ENCODE measurements at regions not wholly inside any gene's neighbourhood (a gene's known extent, or its start where the extent isn't known, plus 50 kb on each side); places are given as distances from the start of the nearest gene placed in this dataset.
A peak's percentile ranks its signal among the peaks of the same experiment; 100 is the strongest.

DNA sequence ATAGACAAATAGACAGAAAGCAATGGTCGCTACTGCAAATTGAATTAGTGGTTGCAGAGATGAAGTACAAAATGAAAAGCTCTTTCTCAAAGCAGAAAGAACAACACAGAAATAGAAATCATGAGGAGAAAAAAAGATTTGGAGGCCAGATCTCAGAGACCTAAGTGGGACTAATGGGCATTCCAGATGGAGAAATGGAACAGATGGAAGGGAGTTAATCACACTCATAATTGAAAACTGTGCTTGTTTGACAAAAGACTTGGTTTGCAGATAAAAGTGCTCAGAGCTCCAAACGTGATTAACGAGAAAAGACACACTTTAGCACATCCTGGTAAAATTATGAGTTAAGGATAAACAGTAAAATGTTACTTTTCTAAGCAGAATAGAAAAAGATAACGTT lies 58.1 kb upstream of the SNRPB2 start:
- H3K27ac ChIP-seq: no peak overlapping the region
- no peak overlapping the region for H3K4me3 ChIP-seq
- H3K4me1 ChIP-seq: no peaks in the 10 kb centered on the region
- no peak for ATAC-seq
- no peak for DNase-seq (ENCODE audit: low read depth in 1 of 2, low spot score in 1 of 2)
- H3K9me3 ChIP-seq: peaks cover 7% of the 10 kb centered on the region; the same call in 1 of the 3 replicates
- FAIRE-seq: no peak
- TF ChIP-seq NFE2L2 (conservative IDR thresholded peaks at IDR 0.05; ENCODE audit: low read length): no peak
- H3K4me2 ChIP-seq: no peak overlapping the region
- POLR2A ChIA-PET: no interaction called here
- CTCF ChIA-PET: interaction anchor here (0.6 kb wide), 2 partner anchors 22 to 818 kb away, joined by 3 read pairs; no protein-coding TSS in a partner anchor
- WGBS (ENCODE audit: missing lambda C conversion rate): 6% methylated on average over 4 of the region's 4 CpGs

GRCh38 chr20:16666272-16666671 lies 63.6 kb upstream of the SNRPB2 start:
- no peak for ATAC-seq
- FAIRE-seq: no peak
- CTCF ChIA-PET: interaction anchor here (0.7 kb wide), 1 partner anchor 79 kb away, joined by 3 read pairs; no protein-coding TSS in a partner anchor
- POLR2A ChIA-PET: no interaction called here
- 13% methylated on average over 3 of the region's 3 CpGs for whole genome bisulfite sequencing (ENCODE audit: missing lambda C conversion rate)
- no peak overlapping the region for H3K4me3 ChIP-seq
- H3K4me1 ChIP-seq: no peaks in the 10 kb centered on the region
- H3K27ac ChIP-seq: no peak overlapping the region
- H3K4me2 ChIP-seq: no peak overlapping the region
- DNase-seq (ENCODE audit: low read depth in 1 of 2, low spot score in 1 of 2): peak in 1 of 2 experiments; percentile 23
- H3K9me3 ChIP-seq: no peaks in the 10 kb centered on the region; the same call in 2 of the 3 replicates
- TF ChIP-seq, protein P1, sequence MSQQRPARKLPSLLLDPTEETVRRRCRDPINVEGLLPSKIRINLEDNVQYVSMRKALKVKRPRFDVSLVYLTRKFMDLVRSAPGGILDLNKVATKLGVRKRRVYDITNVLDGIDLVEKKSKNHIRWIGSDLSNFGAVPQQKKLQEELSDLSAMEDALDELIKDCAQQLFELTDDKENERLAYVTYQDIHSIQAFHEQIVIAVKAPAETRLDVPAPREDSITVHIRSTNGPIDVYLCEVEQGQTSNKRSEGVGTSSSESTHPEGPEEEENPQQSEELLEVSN (IDR thresholded peaks at IDR 0.05; ENCODE audit: borderline replicate concordance, low read depth): no peak
- no peak for TF ChIP-seq HMGXB4 (CRISPR knock-in tag; IDR thresholded peaks at IDR 0.05; ENCODE audit: borderline replicate concordance)
- no peak for TF ChIP-seq MAX (IDR thresholded peaks at IDR 0.05)
- TF ChIP-seq, protein P2, sequence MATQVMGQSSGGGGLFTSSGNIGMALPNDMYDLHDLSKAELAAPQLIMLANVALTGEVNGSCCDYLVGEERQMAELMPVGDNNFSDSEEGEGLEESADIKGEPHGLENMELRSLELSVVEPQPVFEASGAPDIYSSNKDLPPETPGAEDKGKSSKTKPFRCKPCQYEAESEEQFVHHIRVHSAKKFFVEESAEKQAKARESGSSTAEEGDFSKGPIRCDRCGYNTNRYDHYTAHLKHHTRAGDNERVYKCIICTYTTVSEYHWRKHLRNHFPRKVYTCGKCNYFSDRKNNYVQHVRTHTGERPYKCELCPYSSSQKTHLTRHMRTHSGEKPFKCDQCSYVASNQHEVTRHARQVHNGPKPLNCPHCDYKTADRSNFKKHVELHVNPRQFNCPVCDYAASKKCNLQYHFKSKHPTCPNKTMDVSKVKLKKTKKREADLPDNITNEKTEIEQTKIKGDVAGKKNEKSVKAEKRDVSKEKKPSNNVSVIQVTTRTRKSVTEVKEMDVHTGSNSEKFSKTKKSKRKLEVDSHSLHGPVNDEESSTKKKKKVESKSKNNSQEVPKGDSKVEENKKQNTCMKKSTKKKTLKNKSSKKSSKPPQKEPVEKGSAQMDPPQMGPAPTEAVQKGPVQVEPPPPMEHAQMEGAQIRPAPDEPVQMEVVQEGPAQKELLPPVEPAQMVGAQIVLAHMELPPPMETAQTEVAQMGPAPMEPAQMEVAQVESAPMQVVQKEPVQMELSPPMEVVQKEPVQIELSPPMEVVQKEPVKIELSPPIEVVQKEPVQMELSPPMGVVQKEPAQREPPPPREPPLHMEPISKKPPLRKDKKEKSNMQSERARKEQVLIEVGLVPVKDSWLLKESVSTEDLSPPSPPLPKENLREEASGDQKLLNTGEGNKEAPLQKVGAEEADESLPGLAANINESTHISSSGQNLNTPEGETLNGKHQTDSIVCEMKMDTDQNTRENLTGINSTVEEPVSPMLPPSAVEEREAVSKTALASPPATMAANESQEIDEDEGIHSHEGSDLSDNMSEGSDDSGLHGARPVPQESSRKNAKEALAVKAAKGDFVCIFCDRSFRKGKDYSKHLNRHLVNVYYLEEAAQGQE (IDR thresholded peaks at IDR 0.05): no peak
- no peak for TF ChIP-seq FOSB (CRISPR knock-in tag; IDR thresholded peaks at IDR 0.05)
- no peak for TF ChIP-seq TFCP2L1 (CRISPR knock-in tag; IDR thresholded peaks at IDR 0.05)
- TF ChIP-seq HDAC2 (IDR thresholded peaks at IDR 0.05): no peak
- no peak for TF ChIP-seq FOXS1 (CRISPR knock-in tag; IDR thresholded peaks at IDR 0.05)
- TF ChIP-seq ZSCAN20 (CRISPR knock-in tag; IDR thresholded peaks at IDR 0.05): no peak

DNA sequence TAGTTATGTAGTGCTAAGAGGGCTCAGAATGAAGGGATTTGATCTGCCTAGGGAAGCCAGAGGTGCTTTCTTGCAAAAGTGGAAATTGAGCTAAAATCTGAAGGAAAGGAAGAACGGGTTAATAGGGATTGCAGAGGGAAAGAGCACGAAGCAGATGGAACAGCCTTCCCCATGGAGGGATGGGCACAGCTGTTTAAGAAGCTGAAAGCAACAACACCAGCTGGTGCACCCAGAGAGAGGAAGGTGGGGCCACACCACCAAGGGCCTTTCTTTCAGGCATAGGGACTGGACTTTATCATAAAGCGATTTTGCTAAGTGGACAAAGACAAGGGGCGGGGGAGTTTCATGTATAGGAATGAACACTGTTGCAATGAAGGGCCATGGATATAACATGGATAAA lies 65.8 kb upstream of the SNRPB2 start:
- 27% methylated on average over 4 of the region's 4 CpGs for WGBS (ENCODE audit: missing lambda C conversion rate)
- no peak for ATAC-seq
- ChIA-PET CTCF (no interaction called here), POLR2A (no interaction called here)
- TF ChIP-seq ZNF302 (CRISPR knock-in tag; IDR thresholded peaks at IDR 0.05): no peak
- TF ChIP-seq, protein P3, sequence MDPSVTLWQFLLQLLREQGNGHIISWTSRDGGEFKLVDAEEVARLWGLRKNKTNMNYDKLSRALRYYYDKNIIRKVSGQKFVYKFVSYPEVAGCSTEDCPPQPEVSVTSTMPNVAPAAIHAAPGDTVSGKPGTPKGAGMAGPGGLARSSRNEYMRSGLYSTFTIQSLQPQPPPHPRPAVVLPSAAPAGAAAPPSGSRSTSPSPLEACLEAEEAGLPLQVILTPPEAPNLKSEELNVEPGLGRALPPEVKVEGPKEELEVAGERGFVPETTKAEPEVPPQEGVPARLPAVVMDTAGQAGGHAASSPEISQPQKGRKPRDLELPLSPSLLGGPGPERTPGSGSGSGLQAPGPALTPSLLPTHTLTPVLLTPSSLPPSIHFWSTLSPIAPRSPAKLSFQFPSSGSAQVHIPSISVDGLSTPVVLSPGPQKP (IDR thresholded peaks at IDR 0.05; ENCODE audit: low read depth, low read length): no peak
- TF ChIP-seq HDAC2 (IDR thresholded peaks at IDR 0.05): no peak
- no peak for TF ChIP-seq HOXA7 (CRISPR knock-in tag; IDR thresholded peaks at IDR 0.05)
- TF ChIP-seq, protein P4, sequence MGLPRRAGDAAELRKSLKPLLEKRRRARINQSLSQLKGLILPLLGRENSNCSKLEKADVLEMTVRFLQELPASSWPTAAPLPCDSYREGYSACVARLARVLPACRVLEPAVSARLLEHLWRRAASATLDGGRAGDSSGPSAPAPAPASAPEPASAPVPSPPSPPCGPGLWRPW (IDR thresholded peaks at IDR 0.05): no peak
- no peak for TF ChIP-seq MAX (IDR thresholded peaks at IDR 0.05)
- TF ChIP-seq ESRRA (IDR thresholded peaks at IDR 0.05; ENCODE audit: borderline replicate concordance, low read length): no peak
- TF ChIP-seq, protein P5, sequence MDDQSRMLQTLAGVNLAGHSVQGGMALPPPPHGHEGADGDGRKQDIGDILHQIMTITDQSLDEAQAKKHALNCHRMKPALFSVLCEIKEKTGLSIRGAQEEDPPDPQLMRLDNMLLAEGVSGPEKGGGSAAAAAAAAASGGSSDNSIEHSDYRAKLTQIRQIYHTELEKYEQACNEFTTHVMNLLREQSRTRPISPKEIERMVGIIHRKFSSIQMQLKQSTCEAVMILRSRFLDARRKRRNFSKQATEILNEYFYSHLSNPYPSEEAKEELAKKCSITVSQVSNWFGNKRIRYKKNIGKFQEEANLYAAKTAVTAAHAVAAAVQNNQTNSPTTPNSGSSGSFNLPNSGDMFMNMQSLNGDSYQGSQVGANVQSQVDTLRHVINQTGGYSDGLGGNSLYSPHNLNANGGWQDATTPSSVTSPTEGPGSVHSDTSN (IDR thresholded peaks at IDR 0.05): no peak
- no peak for TF ChIP-seq MAFK (IDR thresholded peaks at IDR 0.05; ENCODE audit: partially characterized antibody)
- TF ChIP-seq ZFP36 (IDR thresholded peaks at IDR 0.05; ENCODE audit: borderline replicate concordance, partially characterized antibody): no peak
- TF ChIP-seq FOXS1 (CRISPR knock-in tag; IDR thresholded peaks at IDR 0.05): no peak
- DNase-seq (ENCODE audit: low read depth in 1 of 2, low spot score in 1 of 2): no peak
- Histone ChIP-seq H3K4me3 (no peak overlapping the region), H3K4me2 (no peak overlapping the region), H3K27ac (no peak overlapping the region), H3K9me3 (no peaks in the 10 kb centered on the region; the same call in 2 of the 3 replicates), H3K4me1 (no peaks in the 10 kb centered on the region)
- no peak for FAIRE-seq

Data from A549 (cell line).